ENCODE measurements at regions not wholly inside any gene's neighbourhood (a gene's known extent, or its start where the extent isn't known, plus 50 kb on each side); places are given as distances from the start of the nearest gene placed in this dataset.

GRCh38 chr20:22006306-22006705 is 300.8 kb downstream of the PAX1 start:
- TF ChIP-seq, protein P1, sequence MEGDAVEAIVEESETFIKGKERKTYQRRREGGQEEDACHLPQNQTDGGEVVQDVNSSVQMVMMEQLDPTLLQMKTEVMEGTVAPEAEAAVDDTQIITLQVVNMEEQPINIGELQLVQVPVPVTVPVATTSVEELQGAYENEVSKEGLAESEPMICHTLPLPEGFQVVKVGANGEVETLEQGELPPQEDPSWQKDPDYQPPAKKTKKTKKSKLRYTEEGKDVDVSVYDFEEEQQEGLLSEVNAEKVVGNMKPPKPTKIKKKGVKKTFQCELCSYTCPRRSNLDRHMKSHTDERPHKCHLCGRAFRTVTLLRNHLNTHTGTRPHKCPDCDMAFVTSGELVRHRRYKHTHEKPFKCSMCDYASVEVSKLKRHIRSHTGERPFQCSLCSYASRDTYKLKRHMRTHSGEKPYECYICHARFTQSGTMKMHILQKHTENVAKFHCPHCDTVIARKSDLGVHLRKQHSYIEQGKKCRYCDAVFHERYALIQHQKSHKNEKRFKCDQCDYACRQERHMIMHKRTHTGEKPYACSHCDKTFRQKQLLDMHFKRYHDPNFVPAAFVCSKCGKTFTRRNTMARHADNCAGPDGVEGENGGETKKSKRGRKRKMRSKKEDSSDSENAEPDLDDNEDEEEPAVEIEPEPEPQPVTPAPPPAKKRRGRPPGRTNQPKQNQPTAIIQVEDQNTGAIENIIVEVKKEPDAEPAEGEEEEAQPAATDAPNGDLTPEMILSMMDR (IDR thresholded peaks at IDR 0.05): no peak
- Histone ChIP-seq H3K4me3 (no peak overlapping the region), H3K9me3 (no peaks in the 10 kb centered on the region), H3K4me1 (no peaks in the 10 kb centered on the region), H3K27me3 (ENCODE audit: insufficient read depth in 3 of 3, low read length in 2 of 3) (no peaks in the 10 kb centered on the region), H3K27ac (no peak overlapping the region), H3K36me3 (ENCODE audit: insufficient read depth in 1 of 2, low read depth in 1 of 2) (no peaks in the 10 kb centered on the region)
- intact Hi-C loops (cut with DNase I): loop anchor here in 1 of 2 donors (5.0 kb wide), 1 partner anchor 49 kb away; no protein-coding TSS in a partner anchor
- no peak for DNase-seq
- no peak for ATAC-seq

- ATAC-seq (no peak), DNase-seq (no peak)
- Histone ChIP-seq H3K36me3 (ENCODE audit: insufficient read depth in 1 of 2, low read depth in 1 of 2) (no peaks in the 10 kb centered on the region), H3K27me3 (ENCODE audit: insufficient read depth in 3 of 3, low read length in 2 of 3) (no peaks in the 10 kb centered on the region), H3K27ac (no peak overlapping the region), H3K4me1 (no peaks in the 10 kb centered on the region), H3K4me3 (no peak overlapping the region), H3K9me3 (no peaks in the 10 kb centered on the region)
- 53 to 74% (median 71%) methylated on average over 2 of the region's 2 CpGs for WGBS, 3 donors
- TF ChIP-seq, protein P1 (IDR thresholded peaks at IDR 0.05): no peak
- intact Hi-C loops (cut with DNase I): loop anchor here in 1 of 2 donors (5.0 kb wide), 1 partner anchor 48 kb away; no protein-coding TSS in a partner anchor
These were observed 300.1 kb downstream of the PAX1 start for GRCh38 chr20:22005535-22005934.

GRCh38 chr20:22004946-22005345 is 299.5 kb downstream of the PAX1 start:
- no peak overlapping the region for H3K4me3 ChIP-seq
- 65 to 69% (median 68%) methylated on average over 2 of the region's 2 CpGs for WGBS, 3 donors
- intact Hi-C loops (cut with DNase I): loop anchor here in 1 of 2 donors (5.0 kb wide), 1 partner anchor 48 kb away; no protein-coding TSS in a partner anchor
- TF ChIP-seq, protein P1 (IDR thresholded peaks at IDR 0.05): no peak
- DNase-seq (no peak), ATAC-seq (no peak)
- H3K27ac ChIP-seq: no peak overlapping the region
- H3K36me3 ChIP-seq (ENCODE audit: insufficient read depth in 1 of 2, low read depth in 1 of 2): no peaks in the 10 kb centered on the region
- H3K4me1 ChIP-seq: no peaks in the 10 kb centered on the region
- no peaks in the 10 kb centered on the region for H3K9me3 ChIP-seq
- H3K27me3 ChIP-seq (ENCODE audit: insufficient read depth in 3 of 3, low read length in 2 of 3): no peaks in the 10 kb centered on the region

GRCh38 chr20:22003680-22004079 is 298.2 kb downstream of the PAX1 start:
- DNase-seq: no peak
- intact Hi-C loops (cut with DNase I): no loop called here

GRCh38 chr20:22001886-22002285 is 296.4 kb downstream of the PAX1 start:
- Histone ChIP-seq H3K27ac (no peak overlapping the region), H3K27me3 (ENCODE audit: insufficient read depth in 3 of 3, low read length in 2 of 3) (no peaks in the 10 kb centered on the region), H3K36me3 (ENCODE audit: insufficient read depth in 1 of 2, low read depth in 1 of 2) (no peaks in the 10 kb centered on the region), H3K4me3 (no peak overlapping the region), H3K9me3 (no peaks in the 10 kb centered on the region), H3K4me1 (no peaks in the 10 kb centered on the region)
- intact Hi-C loops (cut with DNase I): no loop called here
- DNase-seq (no peak), ATAC-seq (no peak)
- WGBS, 3 donors: 55 to 86% (median 64%) methylated on average over 1 of the region's 1 CpG
- TF ChIP-seq, protein P1 (IDR thresholded peaks at IDR 0.05): no peak

More at GRCh38 chr20:22003680-22004079, 298.2 kb downstream of the PAX1 start:
- no peak overlapping the region for H3K27ac ChIP-seq
- no peaks in the 10 kb centered on the region for H3K4me1 ChIP-seq
- TF ChIP-seq, protein P1 (IDR thresholded peaks at IDR 0.05): no peak
- no peaks in the 10 kb centered on the region for H3K9me3 ChIP-seq
- ATAC-seq: no peak
- no peaks in the 10 kb centered on the region for H3K27me3 ChIP-seq (ENCODE audit: insufficient read depth in 3 of 3, low read length in 2 of 3)
- no peak overlapping the region for H3K4me3 ChIP-seq
- no peaks in the 10 kb centered on the region for H3K36me3 ChIP-seq (ENCODE audit: insufficient read depth in 1 of 2, low read depth in 1 of 2)
